ENCODE measurements at regions not wholly inside any gene's neighbourhood (a gene's known extent, or its start where the extent isn't known, plus 50 kb on each side); places are given as distances from the start of the nearest gene placed in this dataset.

DNA sequence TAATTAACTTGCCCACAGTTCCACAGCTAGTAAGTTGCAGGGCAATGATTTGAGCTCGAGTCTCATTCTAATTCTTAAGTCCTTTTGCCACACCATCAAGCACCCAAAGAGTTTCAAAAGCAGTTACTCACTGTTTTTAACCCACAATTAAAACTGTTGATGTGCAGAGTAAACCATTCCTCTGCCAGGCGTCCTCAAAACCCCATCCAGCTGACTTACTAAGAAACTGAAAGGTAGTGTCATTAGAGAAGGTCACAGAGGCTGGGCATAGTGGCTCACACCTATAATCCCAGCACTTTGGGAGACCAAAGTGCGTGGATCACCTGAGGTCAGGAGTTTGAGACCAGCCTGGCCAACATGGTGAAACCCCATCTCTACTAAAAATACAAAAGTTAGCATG lies 121.7 kb downstream of the CHIC2 start:
- TF ChIP-seq EZH2 (IDR thresholded peaks at IDR 0.05; ENCODE audit: borderline replicate concordance, low read length): no peak
- TF ChIP-seq, protein P1, sequence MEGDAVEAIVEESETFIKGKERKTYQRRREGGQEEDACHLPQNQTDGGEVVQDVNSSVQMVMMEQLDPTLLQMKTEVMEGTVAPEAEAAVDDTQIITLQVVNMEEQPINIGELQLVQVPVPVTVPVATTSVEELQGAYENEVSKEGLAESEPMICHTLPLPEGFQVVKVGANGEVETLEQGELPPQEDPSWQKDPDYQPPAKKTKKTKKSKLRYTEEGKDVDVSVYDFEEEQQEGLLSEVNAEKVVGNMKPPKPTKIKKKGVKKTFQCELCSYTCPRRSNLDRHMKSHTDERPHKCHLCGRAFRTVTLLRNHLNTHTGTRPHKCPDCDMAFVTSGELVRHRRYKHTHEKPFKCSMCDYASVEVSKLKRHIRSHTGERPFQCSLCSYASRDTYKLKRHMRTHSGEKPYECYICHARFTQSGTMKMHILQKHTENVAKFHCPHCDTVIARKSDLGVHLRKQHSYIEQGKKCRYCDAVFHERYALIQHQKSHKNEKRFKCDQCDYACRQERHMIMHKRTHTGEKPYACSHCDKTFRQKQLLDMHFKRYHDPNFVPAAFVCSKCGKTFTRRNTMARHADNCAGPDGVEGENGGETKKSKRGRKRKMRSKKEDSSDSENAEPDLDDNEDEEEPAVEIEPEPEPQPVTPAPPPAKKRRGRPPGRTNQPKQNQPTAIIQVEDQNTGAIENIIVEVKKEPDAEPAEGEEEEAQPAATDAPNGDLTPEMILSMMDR (conservative IDR thresholded peaks at IDR 0.05 in 1 of 2, IDR thresholded peaks at IDR 0.05 in 1 of 2; ENCODE audit: extremely low read depth in 1 of 2, insufficient read depth in 1 of 2, low read depth in 1 of 2, low read length in 2 of 2): no peak

All from mammary epithelial cell (primary cell).